Kidney (tissue), 13 donors: ENCODE measurements at regions not wholly inside any gene's neighbourhood (a gene's known extent, or its start where the extent isn't known, plus 50 kb on each side); places are given as distances from the start of the nearest gene placed in this dataset.

Source experiments
- DNase-seq, 5 donors: peaks; one replicate each; pipeline ENCODE4 v3.0.0-alpha.2; 2013 to 2020
- FAIRE-seq: peaks from 2 replicates; lab custom pipeline; 2012; peaks lifted over from hg19 to GRCh38; lab: Jason Lieb, UNC
- H3K27ac ChIP-seq, 2 donors: one replicate each; pipeline ENCODE4 v1.7.0; 2013; ENCODE audit warnings: low read depth in 2 of 2, low read length in 2 of 2, inconsistent platforms in 1 of 2
- H3K27me3 ChIP-seq: one replicate; pipeline ENCODE4 v1.7.1; 2013; ENCODE audit warnings: low read length, inconsistent platforms; ENCODE audit not compliant: control insufficient read depth, insufficient read depth
- H3K36me3 ChIP-seq, 3 donors: one replicate each; pipeline versions ENCODE4 v1.7.0 to v1.7.1; 2013; ENCODE audit warnings: low read length in 3 of 3, control low read depth in 1 of 3, inconsistent platforms in 1 of 3; ENCODE audit not compliant: insufficient read depth in 3 of 3, control insufficient read depth in 2 of 3
- H3K4me1 ChIP-seq, 3 donors: one replicate each; pipeline versions ENCODE4 v1.7.0 to v1.7.1; 2013; ENCODE audit warnings: low read length in 3 of 3, inconsistent platforms in 1 of 3, low read depth in 1 of 3; ENCODE audit not compliant: control insufficient read depth in 2 of 3, insufficient read depth in 2 of 3
- H3K4me3 ChIP-seq, 3 donors: one replicate each; pipeline versions ENCODE4 v1.7.0 to v1.8.1; 2013; ENCODE audit warnings: low read length in 3 of 3, control low read depth in 1 of 3, inconsistent platforms in 1 of 3
- H3K9ac ChIP-seq, 3 donors: one replicate each; pipeline versions ENCODE4 v1.7.0 to v1.7.1; 2013; ENCODE audit warnings: low read length in 3 of 3, control low read depth in 1 of 3, inconsistent platforms in 1 of 3
- H3K9me3 ChIP-seq, 3 donors: one replicate each; pipeline versions ENCODE4 v1.7.0 to v1.7.1; 2013; ENCODE audit warnings: low read length in 3 of 3, control low read depth in 1 of 3, inconsistent platforms in 1 of 3; ENCODE audit not compliant: control insufficient read depth in 2 of 3, insufficient read depth in 1 of 3
- intact Hi-C: fragments of 100-400 bp; cut with DNase I; formaldehyde crosslinking; loops from one replicate; pipeline ENCODE4 v1.11.1; 2022
- TF ChIP-seq, protein P1 (sequence below): IDR thresholded peaks from 3 replicates; pipeline ENCODE4 v1.5.1; 2012; ENCODE audit warnings: mild to moderate bottlenecking, moderate library complexity, borderline replicate concordance; ENCODE audit not compliant: insufficient read depth; ENCODE audit errors: extremely low read depth
- donor health status: control.
- donor health status: control.
- donor health status: control.
- donor health status: control.
- donor health status: control.
- donor health status: DM: yes; HTN: yes; CAD: no.
- donor health status: Normal renal cell carcinoma (clear cell type).

DNA sequence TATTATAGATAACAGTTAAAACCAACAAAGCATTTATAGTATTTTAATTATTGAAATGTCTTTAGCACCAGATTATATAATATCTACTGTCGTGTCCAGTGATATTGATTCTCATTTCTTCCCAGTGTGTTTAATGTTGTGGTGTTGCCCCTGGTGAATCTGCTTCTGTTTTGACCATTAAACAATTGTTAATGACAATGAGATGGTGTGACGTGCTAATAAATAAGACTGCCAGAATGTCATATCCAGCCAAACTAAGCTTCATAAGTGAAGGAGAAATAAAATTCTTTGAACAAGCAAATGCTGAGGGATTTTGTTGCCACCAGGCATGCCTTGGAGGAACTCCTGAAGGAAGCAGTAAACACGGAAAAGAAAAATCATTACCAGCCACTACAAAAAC, 480.0 kb upstream of the ROBO1 start:
- Histone ChIP-seq H3K9me3 (peaks cover 0 to 4% (median 0%) of the 10 kb centered on the region in 3 donors), H3K27me3 (no peaks in the 10 kb centered on the region), H3K36me3 (no peaks in the 10 kb centered on the region), H3K9ac (no peak overlapping the region), H3K27ac (no peak overlapping the region), H3K4me3 (no peak overlapping the region), H3K4me1 (no peaks in the 10 kb centered on the region)
- intact Hi-C loops, result no loop called here
- TF ChIP-seq, protein P1, sequence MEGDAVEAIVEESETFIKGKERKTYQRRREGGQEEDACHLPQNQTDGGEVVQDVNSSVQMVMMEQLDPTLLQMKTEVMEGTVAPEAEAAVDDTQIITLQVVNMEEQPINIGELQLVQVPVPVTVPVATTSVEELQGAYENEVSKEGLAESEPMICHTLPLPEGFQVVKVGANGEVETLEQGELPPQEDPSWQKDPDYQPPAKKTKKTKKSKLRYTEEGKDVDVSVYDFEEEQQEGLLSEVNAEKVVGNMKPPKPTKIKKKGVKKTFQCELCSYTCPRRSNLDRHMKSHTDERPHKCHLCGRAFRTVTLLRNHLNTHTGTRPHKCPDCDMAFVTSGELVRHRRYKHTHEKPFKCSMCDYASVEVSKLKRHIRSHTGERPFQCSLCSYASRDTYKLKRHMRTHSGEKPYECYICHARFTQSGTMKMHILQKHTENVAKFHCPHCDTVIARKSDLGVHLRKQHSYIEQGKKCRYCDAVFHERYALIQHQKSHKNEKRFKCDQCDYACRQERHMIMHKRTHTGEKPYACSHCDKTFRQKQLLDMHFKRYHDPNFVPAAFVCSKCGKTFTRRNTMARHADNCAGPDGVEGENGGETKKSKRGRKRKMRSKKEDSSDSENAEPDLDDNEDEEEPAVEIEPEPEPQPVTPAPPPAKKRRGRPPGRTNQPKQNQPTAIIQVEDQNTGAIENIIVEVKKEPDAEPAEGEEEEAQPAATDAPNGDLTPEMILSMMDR, result no peak
- DNase-seq, result no peak
- no peak for FAIRE-seq

DNA sequence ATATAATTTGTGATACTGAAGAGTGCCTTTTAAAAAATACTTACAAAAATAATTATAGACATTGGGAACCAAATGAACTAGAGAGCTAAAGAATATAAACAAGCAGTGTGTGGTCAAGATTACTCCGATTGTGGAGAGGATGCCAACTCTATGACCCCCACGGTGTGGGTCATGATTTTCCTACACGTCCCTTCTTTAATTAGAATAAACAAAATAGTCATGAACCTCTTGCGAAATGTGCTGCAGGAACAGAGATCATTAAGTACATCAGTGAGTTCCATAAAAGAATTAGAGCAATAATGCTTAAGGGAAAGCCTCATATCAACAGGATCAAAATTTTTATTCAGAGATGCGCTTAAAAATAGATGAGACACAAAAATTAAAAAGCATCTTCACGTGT, 476.6 kb upstream of the ROBO1 start:
- intact Hi-C loops, result no loop called here
- H3K4me1 ChIP-seq, result no peaks in the 10 kb centered on the region
- H3K9ac ChIP-seq, result no peak overlapping the region
- no peak overlapping the region for H3K4me3 ChIP-seq
- H3K36me3 ChIP-seq, result no peaks in the 10 kb centered on the region
- peaks cover 0 to 4% (median 0%) of the 10 kb centered on the region in 3 donors for H3K9me3 ChIP-seq
- no peaks in the 10 kb centered on the region for H3K27me3 ChIP-seq
- TF ChIP-seq, protein P1, result no peak
- FAIRE-seq (no peak), DNase-seq (no peak)
- H3K27ac ChIP-seq, result no peak overlapping the region

DNA sequence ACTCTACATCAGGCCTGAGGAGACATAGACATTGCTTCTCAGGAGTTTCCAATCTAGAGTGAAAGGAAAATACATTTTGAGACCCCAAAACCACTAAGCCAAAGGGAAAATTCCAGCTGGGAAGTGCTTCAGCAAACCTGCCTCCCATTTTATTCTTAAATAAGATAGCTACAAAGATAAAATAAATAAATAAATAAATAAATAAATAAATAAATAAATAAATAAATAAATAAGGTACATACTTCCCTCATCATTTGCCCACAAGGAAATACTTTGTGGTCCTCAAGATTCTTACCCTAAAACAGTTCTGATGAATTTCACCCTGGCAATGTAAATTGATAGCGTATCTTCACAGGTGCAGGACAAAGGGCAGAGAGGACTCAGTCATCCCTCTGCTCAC, 474.0 kb upstream of the ROBO1 start:
- Histone ChIP-seq H3K36me3 (no peaks in the 10 kb centered on the region), H3K27ac (no peak overlapping the region), H3K27me3 (no peaks in the 10 kb centered on the region), H3K9me3 (no peaks in the 10 kb centered on the region), H3K9ac (no peak overlapping the region), H3K4me3 (no peak overlapping the region), H3K4me1 (no peaks in the 10 kb centered on the region)
- DNase-seq, result no peak
- intact Hi-C loops, result no loop called here
- FAIRE-seq, result no peak
- TF ChIP-seq, protein P1, result no peak

DNA sequence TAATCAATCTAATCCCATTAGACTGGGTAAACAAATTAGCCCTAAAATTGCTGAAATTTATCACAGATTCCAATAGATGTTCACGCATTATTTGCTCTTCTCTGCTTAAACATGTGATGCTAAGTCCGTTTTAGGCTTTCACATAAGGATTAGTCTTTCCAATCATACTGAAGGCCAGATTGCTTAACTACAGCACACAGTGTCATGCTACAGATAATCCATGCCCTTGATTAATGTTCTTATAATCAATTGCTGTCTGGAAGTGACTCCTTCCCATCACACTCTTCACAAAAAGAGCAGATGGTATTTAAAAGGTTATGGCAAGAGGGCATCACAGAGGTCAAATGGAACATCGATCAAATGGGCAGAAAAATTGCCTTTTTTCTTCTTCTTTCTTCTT, 471.5 kb upstream of the ROBO1 start:
- no peaks in the 10 kb centered on the region for H3K36me3 ChIP-seq
- no peak overlapping the region for H3K27ac ChIP-seq
- intact Hi-C loops, result no loop called here
- TF ChIP-seq, protein P1, result no peak
- H3K4me1 ChIP-seq, result no peaks in the 10 kb centered on the region
- FAIRE-seq, result no peak
- no peaks in the 10 kb centered on the region for H3K9me3 ChIP-seq
- H3K27me3 ChIP-seq, result no peaks in the 10 kb centered on the region
- no peak overlapping the region for H3K4me3 ChIP-seq
- DNase-seq, result no peak
- H3K9ac ChIP-seq, result no peak overlapping the region
